GM19395 (cell line): ENCODE measurements at regions not wholly inside any gene's neighbourhood (a gene's known extent, or its start where the extent isn't known, plus 50 kb on each side); places are given as distances from the start of the nearest gene placed in this dataset.

ENCODE experiments used
- ATAC-seq: cut with Tn5 transposase; IDR thresholded peaks from one replicate; pipeline ENCODE4 v1.9.1; 2021; ENCODE audit warnings: mild to moderate bottlenecking, moderate library complexity; ENCODE audit not compliant: unreplicated experiment

GRCh38 chr21:35359076-35359475, 310.0 kb upstream of the RUNX1 start:
- ATAC-seq: no peak

GRCh38 chr21:35358008-35358407, 308.9 kb upstream of the RUNX1 start:
- no peak for ATAC-seq

- ATAC-seq: no peak
Measured at GRCh38 chr21:35357041-35357780, 308.1 kb upstream of the RUNX1 start.

- ATAC-seq: no peak
Measured at GRCh38 chr21:35354078-35354477, 305.0 kb upstream of the RUNX1 start.

GRCh38 chr21:35352793-35353192, 303.7 kb upstream of the RUNX1 start:
- ATAC-seq: no peak

- no peak for ATAC-seq
Measured at GRCh38 chr21:35352066-35352770, 303.1 kb upstream of the RUNX1 start.

GRCh38 chr21:35351434-35351833, 302.3 kb upstream of the RUNX1 start:
- no peak for ATAC-seq

GRCh38 chr21:35350965-35351364, 301.9 kb upstream of the RUNX1 start:
- ATAC-seq: no peak

- ATAC-seq: no peak
Measured at GRCh38 chr21:35349376-35350080, 300.4 kb upstream of the RUNX1 start.

GRCh38 chr21:35348686-35349085, 299.6 kb upstream of the RUNX1 start:
- ATAC-seq: no peak

- ATAC-seq: no peak
Measured at GRCh38 chr21:35346697-35347096, 297.6 kb upstream of the RUNX1 start.

GRCh38 chr21:35345954-35346353, 296.9 kb upstream of the RUNX1 start:
- ATAC-seq: no peak

- ATAC-seq: no peak
Measured at GRCh38 chr21:35344582-35344981, 295.5 kb upstream of the RUNX1 start.

- ATAC-seq: no peak
Measured at GRCh38 chr21:35343046-35343819, 294.1 kb upstream of the RUNX1 start.

GRCh38 chr21:35342440-35342839, 293.3 kb upstream of the RUNX1 start:
- ATAC-seq: peak; percentile 92

GRCh38 chr21:35340273-35340672, 291.2 kb upstream of the RUNX1 start:
- no peak for ATAC-seq

GRCh38 chr21:35338881-35339632, 290.0 kb upstream of the RUNX1 start:
- ATAC-seq: no peak

- ATAC-seq: no peak
Measured at GRCh38 chr21:35338281-35338680, 289.2 kb upstream of the RUNX1 start.

GRCh38 chr21:35337573-35337972, 288.5 kb upstream of the RUNX1 start:
- no peak for ATAC-seq

GRCh38 chr21:35336534-35336933, 287.4 kb upstream of the RUNX1 start:
- no peak for ATAC-seq
